Hepatocyte (in vitro differentiated cells): ENCODE measurements at regions not wholly inside any gene's neighbourhood (a gene's known extent, or its start where the extent isn't known, plus 50 kb on each side); places are given as distances from the start of the nearest gene placed in this dataset.

Source experiments
- DNase-seq: peaks from one replicate; pipeline ENCODE4 v3.0.0-alpha.2; 2016; ENCODE audit warnings: low spot score
- H2AFZ ChIP-seq: fragments of 200-600 bp; sonication (generic); 2 replicates; pipeline ENCODE4 v1.6.0; 2016; ENCODE audit warnings: antibody characterized with exemption, mild to moderate bottlenecking
- H3K27ac ChIP-seq: fragments of 200-600 bp; sonication (generic); 2 replicates; pipeline ENCODE4 v1.5.1; 2016; ENCODE audit warnings: mild to moderate bottlenecking
- H3K27me3 ChIP-seq: fragments of 200-600 bp; sonication (generic); 2 replicates; pipeline ENCODE4 v1.6.1; 2016
- H3K36me3 ChIP-seq: fragments of 200-600 bp; sonication (generic); replicated peaks from 2 replicates; pipeline ENCODE4 v1.5.1; 2016; ENCODE audit warnings: low read depth; ENCODE audit not compliant: insufficient read depth
- H3K4me1 ChIP-seq: fragments of 200-600 bp; sonication (generic); 2 replicates; pipeline ENCODE4 v1.5.1; 2016; ENCODE audit warnings: mild to moderate bottlenecking, moderate library complexity; ENCODE audit not compliant: insufficient read depth
- H3K4me2 ChIP-seq: fragments of 200-600 bp; sonication (generic); 2 replicates; pipeline ENCODE4 v1.6.0; 2016
- H3K4me3 ChIP-seq: fragments of 200-600 bp; sonication (generic); 2 replicates; pipeline ENCODE4 v1.5.1; 2016; ENCODE audit warnings: mild to moderate bottlenecking
- H3K79me2 ChIP-seq: fragments of 200-600 bp; sonication (generic); 2 replicates; pipeline ENCODE4 v1.6.0; 2017; ENCODE audit warnings: mild to moderate bottlenecking
- H3K9me2 ChIP-seq: fragments of 200-600 bp; sonication (generic); replicated peaks from 2 replicates; pipeline ENCODE4 v1.6.0; 2017; ENCODE audit warnings: mild to moderate bottlenecking; ENCODE audit not compliant: insufficient read depth
- H3K9me3 ChIP-seq: fragments of 200-600 bp; sonication (generic); 2 replicates; pipeline ENCODE4 v1.5.1; 2016; ENCODE audit warnings: low read depth, mild to moderate bottlenecking
- H4K20me1 ChIP-seq: fragments of 200-600 bp; sonication (generic); 2 replicates; pipeline ENCODE4 v1.6.0; 2016; ENCODE audit warnings: mild to moderate bottlenecking; ENCODE audit not compliant: insufficient read depth, poor library complexity, severe bottlenecking
- EZH2 ChIP-seq: fragments of 200-600 bp; sonication (generic); IDR thresholded peaks from 2 replicates; pipeline ENCODE4 v1.6.1; 2016; ENCODE audit warnings: antibody characterized with exemption, mild to moderate bottlenecking, borderline replicate concordance
- EZH2phosphoT487 ChIP-seq: fragments of 200-600 bp; sonication (generic); IDR thresholded peaks from one replicate; pipeline ENCODE4 v1.6.1; 2018; ENCODE audit warnings: antibody characterized with exemption, mild to moderate bottlenecking, low read depth, moderate library complexity; ENCODE audit not compliant: unreplicated experiment, severe bottlenecking
- WGBS: methylation state at CpG from one replicate; pipeline ENCODE4 v1.1.6; 2016; ENCODE audit warnings: low lambda C conversion rate; ENCODE audit errors: missing lambda C conversion rate; 5-methylcytosine and 5-hydroxymethylcytosine counted together
- TF ChIP-seq, protein P1 (sequence below): fragments of 200-600 bp; sonication (generic); IDR thresholded peaks from 2 replicates; pipeline ENCODE4 v1.5.1; 2016; ENCODE audit warnings: antibody characterized with exemption, mild to moderate bottlenecking; ENCODE audit not compliant: poor library complexity

DNA sequence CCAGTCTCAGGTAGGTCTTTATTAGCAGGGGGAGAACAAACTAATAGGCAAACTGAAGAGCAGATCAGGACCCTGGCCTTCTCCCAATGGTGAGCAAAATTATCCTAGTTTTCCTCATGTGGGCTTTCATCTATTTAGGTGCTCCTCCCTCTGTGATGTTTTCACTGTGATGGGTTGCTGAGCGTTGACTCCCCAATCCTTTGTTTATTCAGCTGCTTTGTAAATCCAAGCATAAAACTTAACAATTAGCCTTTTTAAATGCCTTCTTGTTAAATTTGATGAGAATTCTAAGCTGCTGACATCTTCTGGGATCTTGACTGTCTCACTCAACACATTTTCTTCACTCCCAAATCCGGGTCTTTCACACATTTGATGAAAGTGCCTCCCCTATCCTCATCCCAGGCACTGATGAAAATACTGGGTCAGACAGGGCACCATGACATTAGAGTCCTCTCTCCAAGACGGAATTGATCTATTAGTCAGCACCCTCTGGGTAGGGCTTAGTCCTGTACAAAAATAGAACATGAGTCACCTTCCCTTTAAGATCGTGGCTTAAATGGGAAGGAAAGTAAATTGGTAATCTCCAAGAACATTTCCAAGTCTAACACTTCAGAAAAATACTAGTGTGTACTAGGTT, 199.3 kb upstream of the ISX start:
- Histone ChIP-seq H3K4me2 (no peak overlapping the region), H3K9me2 (no peaks in the 10 kb centered on the region), H3K27me3 (no peaks in the 10 kb centered on the region), H3K4me3 (no peak overlapping the region), H3K4me1 (no peaks in the 10 kb centered on the region), H3K9me3 (no peaks in the 10 kb centered on the region), H4K20me1 (no peaks in the 10 kb centered on the region), H3K27ac (no peak overlapping the region), H3K79me2 (no peaks in the 10 kb centered on the region), H2AFZ (no peak overlapping the region), H3K36me3 (no peaks in the 10 kb centered on the region)
- WGBS, result 41% methylated on average over 4 of the region's 4 CpGs
- peak; percentile 23 for DNase-seq
- TF ChIP-seq EZH2phosphoT487, result no peak
- TF ChIP-seq, protein P1, sequence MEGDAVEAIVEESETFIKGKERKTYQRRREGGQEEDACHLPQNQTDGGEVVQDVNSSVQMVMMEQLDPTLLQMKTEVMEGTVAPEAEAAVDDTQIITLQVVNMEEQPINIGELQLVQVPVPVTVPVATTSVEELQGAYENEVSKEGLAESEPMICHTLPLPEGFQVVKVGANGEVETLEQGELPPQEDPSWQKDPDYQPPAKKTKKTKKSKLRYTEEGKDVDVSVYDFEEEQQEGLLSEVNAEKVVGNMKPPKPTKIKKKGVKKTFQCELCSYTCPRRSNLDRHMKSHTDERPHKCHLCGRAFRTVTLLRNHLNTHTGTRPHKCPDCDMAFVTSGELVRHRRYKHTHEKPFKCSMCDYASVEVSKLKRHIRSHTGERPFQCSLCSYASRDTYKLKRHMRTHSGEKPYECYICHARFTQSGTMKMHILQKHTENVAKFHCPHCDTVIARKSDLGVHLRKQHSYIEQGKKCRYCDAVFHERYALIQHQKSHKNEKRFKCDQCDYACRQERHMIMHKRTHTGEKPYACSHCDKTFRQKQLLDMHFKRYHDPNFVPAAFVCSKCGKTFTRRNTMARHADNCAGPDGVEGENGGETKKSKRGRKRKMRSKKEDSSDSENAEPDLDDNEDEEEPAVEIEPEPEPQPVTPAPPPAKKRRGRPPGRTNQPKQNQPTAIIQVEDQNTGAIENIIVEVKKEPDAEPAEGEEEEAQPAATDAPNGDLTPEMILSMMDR, result no peak

DNA sequence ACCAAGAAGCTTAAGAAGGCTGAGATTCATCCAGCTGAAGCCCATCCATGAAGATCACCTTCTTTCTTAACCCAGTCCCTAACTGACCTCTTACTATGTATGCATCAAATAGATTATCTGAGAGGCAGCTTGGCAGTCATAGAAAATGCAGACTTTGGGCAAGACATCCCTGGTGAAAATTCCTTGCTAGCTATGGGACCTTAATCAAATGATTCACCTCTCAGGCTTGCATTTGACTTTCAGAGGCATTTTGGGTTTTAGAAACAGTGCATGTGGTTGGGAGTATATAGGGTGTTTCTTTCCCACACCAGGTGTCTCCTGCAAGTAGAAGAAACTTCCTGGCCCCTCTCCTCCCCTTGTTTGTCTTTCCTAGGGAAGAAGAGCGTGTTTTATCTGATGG, 188.5 kb upstream of the ISX start:
- no peaks in the 10 kb centered on the region for H3K9me3 ChIP-seq
- no peaks in the 10 kb centered on the region for H3K79me2 ChIP-seq
- no peak overlapping the region for H3K4me2 ChIP-seq
- no peak overlapping the region for H3K27ac ChIP-seq
- TF ChIP-seq EZH2 (no peak), EZH2phosphoT487 (no peak)
- TF ChIP-seq, protein P1, result no peak
- no peak overlapping the region for H3K4me3 ChIP-seq
- H3K4me1 ChIP-seq, result no peaks in the 10 kb centered on the region
- H3K27me3 ChIP-seq, result no peaks in the 10 kb centered on the region
- H3K36me3 ChIP-seq, result no peaks in the 10 kb centered on the region
- WGBS, result 68% methylated on average over 1 of the region's 1 CpG
- no peak for DNase-seq
- H4K20me1 ChIP-seq, result no peaks in the 10 kb centered on the region
- no peak overlapping the region for H2AFZ ChIP-seq
- no peaks in the 10 kb centered on the region for H3K9me2 ChIP-seq

DNA sequence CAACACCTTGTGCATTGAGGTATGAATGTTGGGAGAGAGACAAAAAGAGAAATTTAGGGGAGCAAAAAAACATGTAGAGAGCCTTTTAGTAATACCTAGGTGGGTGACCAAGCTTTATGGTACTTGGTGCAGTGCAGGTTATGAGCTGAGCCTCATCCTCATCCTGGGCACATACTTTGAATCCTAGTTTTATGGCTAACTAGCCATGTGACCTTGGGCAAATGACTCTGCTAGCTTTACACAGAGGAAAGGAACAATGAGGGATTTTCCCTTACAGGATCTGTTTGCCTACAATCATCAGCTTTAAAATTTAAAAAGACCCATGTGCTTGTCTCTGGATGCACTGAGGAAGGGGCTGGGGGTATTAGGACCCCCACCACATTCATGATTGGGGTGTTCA, 187.8 kb upstream of the ISX start:
- H3K27me3 ChIP-seq, result no peaks in the 10 kb centered on the region
- no peaks in the 10 kb centered on the region for H3K9me3 ChIP-seq
- H3K27ac ChIP-seq, result no peak overlapping the region
- no peak overlapping the region for H3K4me2 ChIP-seq
- H3K36me3 ChIP-seq, result no peaks in the 10 kb centered on the region
- no peaks in the 10 kb centered on the region for H4K20me1 ChIP-seq
- no peaks in the 10 kb centered on the region for H3K79me2 ChIP-seq
- TF ChIP-seq EZH2phosphoT487, result no peak
- no peak for TF ChIP-seq EZH2
- TF ChIP-seq, protein P1, result no peak
- peak; percentile 13 for DNase-seq
- H3K4me1 ChIP-seq, result no peaks in the 10 kb centered on the region
- H3K4me3 ChIP-seq, result no peak overlapping the region
- H3K9me2 ChIP-seq, result no peaks in the 10 kb centered on the region
- H2AFZ ChIP-seq, result no peak overlapping the region

DNA sequence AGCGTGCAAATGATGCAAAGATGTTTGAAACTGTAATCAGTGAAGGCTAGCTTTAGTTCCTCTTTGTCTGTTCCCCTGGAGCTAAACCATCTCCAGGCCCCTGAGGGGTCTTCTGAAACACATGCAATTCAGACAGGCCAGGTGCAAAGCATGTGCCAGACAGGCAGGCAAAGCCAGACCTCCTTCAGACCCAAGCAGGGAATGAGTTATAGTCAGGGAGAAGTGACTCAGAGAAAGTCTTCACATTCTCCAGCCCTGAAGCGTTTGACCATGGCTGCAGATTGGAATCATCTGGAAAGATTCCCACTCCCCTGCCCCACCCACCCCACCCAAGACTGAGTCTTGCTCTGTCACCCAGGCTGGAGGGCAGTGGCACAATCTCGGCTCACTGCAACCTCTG, 187.0 kb upstream of the ISX start:
- Histone ChIP-seq H2AFZ (no peak overlapping the region), H3K27ac (no peak overlapping the region), H3K27me3 (no peaks in the 10 kb centered on the region), H3K9me2 (no peaks in the 10 kb centered on the region), H3K9me3 (no peaks in the 10 kb centered on the region), H3K79me2 (no peaks in the 10 kb centered on the region), H3K4me3 (no peak overlapping the region), H3K36me3 (no peaks in the 10 kb centered on the region), H3K4me2 (no peak overlapping the region), H4K20me1 (no peaks in the 10 kb centered on the region), H3K4me1 (no peaks in the 10 kb centered on the region)
- DNase-seq, result no peak
- TF ChIP-seq, protein P1, result no peak
- TF ChIP-seq EZH2, result no peak
- TF ChIP-seq EZH2phosphoT487, result no peak
- WGBS, result 76% methylated on average over 2 of the region's 3 CpGs
